OCI-M1 (cell line): ENCODE measurements at regions not wholly inside any gene's neighbourhood (a gene's known extent, or its start where the extent isn't known, plus 50 kb on each side); places are given as distances from the start of the nearest gene placed in this dataset.
"Not testable (repeated sequence)": the region's sequence is repeated elsewhere in the genome, so short reads cannot be mapped to it uniquely, and the experiment has no call there.

Source experiments
- DNase-seq: peaks from one replicate; lab custom pipeline; 2025; lab: John Stamatoyannopoulos, UW

GRCh38 chr17:79560527-79560926 lies 50.3 kb downstream of the RBFOX3 start:
- no peak for DNase-seq

GRCh38 chr17:79559111-79559887 lies 51.6 kb downstream of the RBFOX3 start:
- DNase-seq, result no peak

- DNase-seq, result no peak
These were observed 52.6 kb downstream of the RBFOX3 start for GRCh38 chr17:79558091-79558900.

- no peak for DNase-seq
These were observed 53.4 kb downstream of the RBFOX3 start for GRCh38 chr17:79557276-79558090.

GRCh38 chr17:79556271-79556670 lies 54.6 kb downstream of the RBFOX3 start:
- no peak for DNase-seq

GRCh38 chr17:79555543-79555942 lies 55.3 kb downstream of the RBFOX3 start:
- DNase-seq, result no peak

GRCh38 chr17:79554346-79554745 lies 56.5 kb downstream of the RBFOX3 start:
- not testable (repeated sequence) for DNase-seq

GRCh38 chr17:79552824-79553223 lies 58.0 kb downstream of the RBFOX3 start:
- DNase-seq, result no peak

- DNase-seq, result no peak
These were observed 58.4 kb downstream of the RBFOX3 start for GRCh38 chr17:79552405-79552804.

- no peak for DNase-seq
These were observed 61.5 kb downstream of the RBFOX3 start for GRCh38 chr17:79549141-79549915.

- DNase-seq, result no peak
These were observed 62.7 kb downstream of the RBFOX3 start for GRCh38 chr17:79548116-79548515.

- no peak for DNase-seq
These were observed 63.3 kb downstream of the RBFOX3 start for GRCh38 chr17:79547586-79547985.

GRCh38 chr17:79547171-79547570 lies 63.7 kb downstream of the RBFOX3 start:
- not testable (repeated sequence) for DNase-seq

- no peak for DNase-seq
These were observed 64.5 kb downstream of the RBFOX3 start for GRCh38 chr17:79546386-79546785.

- DNase-seq, result no peak
These were observed 65.4 kb downstream of the RBFOX3 start for GRCh38 chr17:79545251-79546005.

GRCh38 chr17:79544142-79544914 lies 66.5 kb downstream of the RBFOX3 start:
- DNase-seq, result no peak

GRCh38 chr17:79543531-79543930 lies 67.3 kb downstream of the RBFOX3 start:
- DNase-seq, result no peak

GRCh38 chr17:79542718-79543117 lies 68.1 kb downstream of the RBFOX3 start:
- no peak for DNase-seq

GRCh38 chr17:79541056-79541850 lies 69.6 kb downstream of the RBFOX3 start:
- no peak for DNase-seq
